AG09319 (cell line): ENCODE measurements at regions not wholly inside any gene's neighbourhood (a gene's known extent, or its start where the extent isn't known, plus 50 kb on each side); places are given as distances from the start of the nearest gene placed in this dataset.
"Not testable (repeated sequence)": the region's sequence is repeated elsewhere in the genome, so short reads cannot be mapped to it uniquely, and the experiment has no call there.

ENCODE experiments used
- DNase-seq: peaks from one replicate; pipeline ENCODE4 v3.0.0-alpha.2; 2010; ENCODE audit warnings: low read depth; ENCODE audit errors: extremely low read depth
- TF ChIP-seq, protein P1 (sequence below): IDR thresholded peaks from 2 replicates; pipeline ENCODE4 v1.5.1; 2011; ENCODE audit warnings: low read depth, mild to moderate bottlenecking, inconsistent platforms, low read length, moderate library complexity

DNA sequence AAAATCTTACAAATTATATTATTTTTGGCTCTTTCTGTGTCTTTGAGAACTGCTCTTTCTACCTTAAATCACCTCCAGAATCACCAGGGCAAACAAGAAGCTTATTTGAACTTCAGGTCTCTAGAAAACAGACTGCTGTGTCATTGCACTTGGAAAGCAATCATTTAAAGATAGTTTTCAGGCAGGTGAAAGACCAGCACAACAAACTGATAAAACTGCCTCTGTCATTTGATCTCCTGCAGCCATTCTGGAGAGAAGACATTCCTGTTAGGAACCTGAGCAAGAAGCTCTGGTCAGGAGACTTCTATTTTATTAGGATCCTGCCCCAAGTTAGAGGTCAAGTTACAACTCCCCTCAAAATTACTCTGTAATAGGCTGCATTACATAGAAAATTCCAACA lies 50.7 kb upstream of the AP4E1 start:
- no peak for DNase-seq
- TF ChIP-seq, protein P1, sequence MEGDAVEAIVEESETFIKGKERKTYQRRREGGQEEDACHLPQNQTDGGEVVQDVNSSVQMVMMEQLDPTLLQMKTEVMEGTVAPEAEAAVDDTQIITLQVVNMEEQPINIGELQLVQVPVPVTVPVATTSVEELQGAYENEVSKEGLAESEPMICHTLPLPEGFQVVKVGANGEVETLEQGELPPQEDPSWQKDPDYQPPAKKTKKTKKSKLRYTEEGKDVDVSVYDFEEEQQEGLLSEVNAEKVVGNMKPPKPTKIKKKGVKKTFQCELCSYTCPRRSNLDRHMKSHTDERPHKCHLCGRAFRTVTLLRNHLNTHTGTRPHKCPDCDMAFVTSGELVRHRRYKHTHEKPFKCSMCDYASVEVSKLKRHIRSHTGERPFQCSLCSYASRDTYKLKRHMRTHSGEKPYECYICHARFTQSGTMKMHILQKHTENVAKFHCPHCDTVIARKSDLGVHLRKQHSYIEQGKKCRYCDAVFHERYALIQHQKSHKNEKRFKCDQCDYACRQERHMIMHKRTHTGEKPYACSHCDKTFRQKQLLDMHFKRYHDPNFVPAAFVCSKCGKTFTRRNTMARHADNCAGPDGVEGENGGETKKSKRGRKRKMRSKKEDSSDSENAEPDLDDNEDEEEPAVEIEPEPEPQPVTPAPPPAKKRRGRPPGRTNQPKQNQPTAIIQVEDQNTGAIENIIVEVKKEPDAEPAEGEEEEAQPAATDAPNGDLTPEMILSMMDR, result no peak

DNA sequence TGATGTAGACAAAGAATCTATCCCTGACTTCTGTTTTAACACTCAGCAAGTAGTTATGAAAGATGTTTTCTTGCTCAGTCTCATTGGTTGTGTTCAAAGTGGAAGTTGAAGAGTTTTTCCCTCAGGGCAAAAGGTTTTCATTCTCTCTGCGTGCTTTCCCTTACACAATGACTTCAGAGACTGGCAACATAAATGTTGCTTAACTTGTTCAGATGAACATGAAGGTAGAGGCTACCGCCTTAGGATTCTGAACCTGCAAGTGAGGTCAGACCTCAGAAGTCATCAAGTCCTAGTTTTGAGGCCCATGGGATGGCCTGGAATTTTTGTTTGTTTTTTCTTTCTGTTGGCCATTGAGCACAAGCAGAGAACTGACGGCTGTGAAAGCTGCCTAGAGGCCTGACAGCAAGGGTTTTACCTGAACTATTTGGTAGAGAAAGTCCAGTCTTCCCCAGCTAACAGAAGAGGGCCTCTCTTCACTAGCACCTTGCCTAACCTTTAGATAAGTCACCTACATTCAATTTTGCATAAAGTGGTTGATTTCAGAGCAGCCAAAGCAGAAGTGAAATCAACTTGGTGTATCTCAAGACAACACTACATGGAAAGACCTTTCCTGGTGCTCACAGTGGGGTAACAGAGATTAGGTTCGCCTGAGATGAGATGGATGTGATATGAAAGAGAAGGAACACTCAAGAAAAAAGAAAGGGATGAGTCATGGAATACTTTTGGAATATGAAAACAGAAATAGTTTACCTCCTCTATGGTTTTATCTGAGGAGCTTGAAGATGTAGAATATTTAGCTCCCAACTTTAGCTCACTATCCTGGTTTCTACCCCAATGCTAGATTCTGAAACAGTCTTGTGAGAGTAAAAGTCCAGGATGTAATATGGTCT lies 53.6 kb upstream of the AP4E1 start:
- DNase-seq, result peak; percentile 11

DNA sequence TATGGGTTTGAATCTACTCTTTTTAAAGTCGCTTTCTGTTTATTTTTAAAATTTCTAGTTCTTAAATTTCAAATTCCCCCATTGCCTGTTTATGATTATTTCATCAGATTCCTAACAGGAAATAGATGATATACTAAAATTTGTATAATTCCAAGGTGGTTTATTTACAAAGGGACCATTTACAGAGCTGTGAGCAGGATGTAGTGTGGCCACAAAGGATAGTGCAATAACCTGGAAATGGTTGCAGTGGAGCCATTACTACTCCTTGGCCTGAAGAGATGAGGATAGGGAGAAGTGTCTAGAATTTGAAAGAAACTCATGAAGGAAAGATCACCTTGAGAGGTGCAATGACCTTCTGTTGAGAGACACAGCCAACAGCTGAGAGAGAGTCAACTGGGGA lies 58.5 kb upstream of the AP4E1 start:
- DNase-seq, result no peak
- TF ChIP-seq, protein P1, result no peak

More for the DNA sequence above, 53.6 kb upstream of the AP4E1 start:
- TF ChIP-seq, protein P1, result no peak

GRCh38 chr15:50848349-50848748 lies 60.1 kb upstream of the AP4E1 start:
- TF ChIP-seq, protein P1, result no peak
- no peak for DNase-seq

- DNase-seq, result not testable (repeated sequence)
Measured at GRCh38 chr15:50845181-50845580, 63.3 kb upstream of the AP4E1 start.

DNA sequence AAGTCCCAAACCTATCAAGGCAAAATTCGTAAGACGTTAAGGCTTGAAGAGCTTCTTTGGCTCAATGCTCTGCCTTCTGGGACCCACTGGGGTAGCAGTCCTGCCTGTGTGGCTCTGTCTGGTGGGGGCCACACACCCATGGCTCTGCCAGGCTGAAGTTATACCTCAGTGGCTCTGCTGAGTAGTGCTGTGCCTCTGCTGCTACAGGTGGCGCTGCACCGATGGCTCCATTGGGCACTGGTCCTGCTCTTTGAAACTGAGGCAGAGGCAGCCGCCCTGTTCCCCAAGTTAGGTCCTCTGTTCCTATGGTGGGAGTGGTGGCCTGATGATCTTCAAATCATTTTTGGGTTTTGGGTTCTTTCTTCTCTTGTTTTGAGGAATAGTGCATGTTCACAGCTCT lies 68.0 kb upstream of the AP4E1 start:
- TF ChIP-seq, protein P1, result no peak
- no peak for DNase-seq

DNA sequence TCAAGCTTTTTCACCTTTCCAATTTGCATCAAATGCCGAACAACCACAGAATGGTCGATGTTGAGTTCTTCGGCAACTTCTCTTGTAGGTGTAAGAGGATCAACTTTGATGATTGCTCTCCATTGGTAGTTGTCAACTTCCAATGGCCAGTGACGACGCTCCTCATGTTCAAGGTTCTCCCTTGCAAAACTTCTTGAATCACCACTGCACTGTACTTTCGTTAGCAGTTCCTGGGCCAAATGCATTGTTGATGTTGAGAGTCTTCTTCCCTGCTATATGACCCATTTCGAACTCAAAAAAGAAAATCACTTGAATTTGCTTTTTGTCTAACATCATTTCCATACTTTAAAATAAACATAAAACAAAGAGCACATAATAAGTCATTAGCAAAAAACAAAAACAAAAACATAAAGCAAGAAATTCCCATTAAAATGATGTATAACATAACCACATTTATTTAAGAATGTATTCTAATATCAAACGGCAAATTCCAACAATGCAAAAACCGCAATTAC lies 71.2 kb upstream of the AP4E1 start:
- TF ChIP-seq, protein P1, result no peak
- no peak for DNase-seq
